ENCODE measurements at regions not wholly inside any gene's neighbourhood (a gene's known extent, or its start where the extent isn't known, plus 50 kb on each side); places are given as distances from the start of the nearest gene placed in this dataset.
"Not testable (repeated sequence)": the region's sequence is repeated elsewhere in the genome, so short reads cannot be mapped to it uniquely, and the experiment has no call there.

DNA sequence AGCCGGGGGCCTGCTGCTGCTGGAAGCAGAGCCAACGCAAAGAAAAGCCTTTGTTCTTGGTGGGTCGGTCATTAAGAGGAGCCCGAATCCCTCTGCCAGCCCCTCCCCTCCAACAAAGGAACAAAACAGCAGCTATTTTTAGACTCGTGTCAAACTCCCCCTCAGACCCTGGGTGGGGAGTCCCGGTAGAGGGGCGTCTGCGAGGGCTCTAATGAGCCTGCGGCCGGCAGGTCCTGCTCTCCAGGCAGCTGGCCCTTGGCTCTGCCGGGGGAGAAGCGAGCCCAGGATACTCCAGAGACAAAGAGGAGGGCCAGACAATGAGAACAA is 114.0 kb downstream of the LHX2 start:
- no peak for DNase-seq (ENCODE audit: low spot score)

DNA sequence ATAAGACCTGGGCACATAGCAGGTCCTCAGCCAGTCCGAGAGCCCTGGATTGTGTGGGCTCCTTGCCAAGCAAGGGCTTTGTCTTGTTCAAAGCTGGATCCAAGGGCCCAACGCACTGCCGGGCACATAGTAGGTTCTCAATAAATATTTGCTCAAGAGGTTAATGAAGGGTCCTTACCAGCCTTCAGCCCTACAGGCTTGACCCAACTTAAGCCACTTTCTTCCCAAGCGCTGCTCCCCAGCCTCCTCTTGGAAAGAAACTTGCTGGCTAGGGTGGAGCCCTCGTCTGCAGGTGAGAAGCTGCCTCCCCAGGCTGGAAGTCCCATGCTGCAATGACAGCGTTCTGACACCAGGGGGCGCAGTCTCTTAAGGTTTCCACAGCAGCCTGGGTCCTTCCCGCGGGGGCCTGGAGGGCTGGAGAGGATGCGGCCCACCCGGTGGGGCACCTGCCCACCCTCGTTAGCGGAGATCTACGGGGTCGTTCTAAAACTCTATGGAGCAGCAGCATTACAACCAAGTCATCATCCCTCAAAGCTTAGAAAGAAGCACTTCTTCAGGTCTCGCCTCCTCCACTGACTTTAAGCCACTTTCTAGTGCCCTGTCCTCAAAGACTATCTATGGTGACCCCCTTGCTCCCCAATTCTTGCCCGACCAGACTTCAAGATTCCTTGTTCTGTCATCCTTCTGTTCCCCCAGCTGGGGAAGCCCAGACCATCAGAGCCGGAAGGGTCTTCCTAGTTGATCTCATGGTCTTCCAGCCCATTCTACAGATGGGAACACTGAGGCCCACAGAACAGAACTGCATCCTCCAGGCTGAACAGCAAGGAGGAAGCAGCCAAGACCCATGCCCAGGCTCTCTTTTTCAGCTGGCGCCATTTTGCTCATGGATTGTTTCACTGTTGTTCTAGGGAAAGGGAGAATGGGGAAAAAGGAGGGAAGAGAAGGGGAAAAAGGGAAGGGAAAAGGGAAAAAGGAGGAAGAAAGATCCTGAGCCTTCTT is 115.4 kb downstream of the LHX2 start:
- peak; percentile 82 for DNase-seq (ENCODE audit: low spot score)

DNA sequence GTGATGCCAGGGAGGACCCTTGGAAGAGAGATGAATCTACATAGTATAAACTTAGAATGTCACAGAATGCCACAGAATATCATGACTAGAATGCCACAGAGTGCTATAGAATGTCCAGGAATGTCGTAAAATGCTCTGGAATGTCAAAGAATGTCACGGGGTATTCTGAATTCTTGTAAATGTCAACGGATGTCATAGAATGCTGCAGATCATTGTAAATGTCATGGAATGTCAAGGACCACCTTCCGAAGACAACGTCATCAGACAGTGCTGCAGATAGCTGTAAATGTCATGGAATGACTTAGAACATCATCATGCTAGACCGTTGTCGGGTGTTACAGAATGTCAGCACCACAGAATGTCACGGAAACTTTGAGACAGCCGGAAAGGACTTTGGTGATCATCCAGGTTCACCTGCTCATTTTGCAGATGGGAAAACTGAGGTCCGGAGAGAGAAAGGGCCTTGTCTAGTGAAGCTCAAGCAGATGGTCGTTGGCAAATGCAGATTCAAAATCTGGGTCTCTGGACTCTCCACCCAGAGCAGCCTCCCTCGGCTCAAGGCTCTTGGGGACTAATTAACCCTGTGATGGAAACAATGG is 117.1 kb downstream of the LHX2 start:
- no peak for DNase-seq (ENCODE audit: low spot score)

DNA sequence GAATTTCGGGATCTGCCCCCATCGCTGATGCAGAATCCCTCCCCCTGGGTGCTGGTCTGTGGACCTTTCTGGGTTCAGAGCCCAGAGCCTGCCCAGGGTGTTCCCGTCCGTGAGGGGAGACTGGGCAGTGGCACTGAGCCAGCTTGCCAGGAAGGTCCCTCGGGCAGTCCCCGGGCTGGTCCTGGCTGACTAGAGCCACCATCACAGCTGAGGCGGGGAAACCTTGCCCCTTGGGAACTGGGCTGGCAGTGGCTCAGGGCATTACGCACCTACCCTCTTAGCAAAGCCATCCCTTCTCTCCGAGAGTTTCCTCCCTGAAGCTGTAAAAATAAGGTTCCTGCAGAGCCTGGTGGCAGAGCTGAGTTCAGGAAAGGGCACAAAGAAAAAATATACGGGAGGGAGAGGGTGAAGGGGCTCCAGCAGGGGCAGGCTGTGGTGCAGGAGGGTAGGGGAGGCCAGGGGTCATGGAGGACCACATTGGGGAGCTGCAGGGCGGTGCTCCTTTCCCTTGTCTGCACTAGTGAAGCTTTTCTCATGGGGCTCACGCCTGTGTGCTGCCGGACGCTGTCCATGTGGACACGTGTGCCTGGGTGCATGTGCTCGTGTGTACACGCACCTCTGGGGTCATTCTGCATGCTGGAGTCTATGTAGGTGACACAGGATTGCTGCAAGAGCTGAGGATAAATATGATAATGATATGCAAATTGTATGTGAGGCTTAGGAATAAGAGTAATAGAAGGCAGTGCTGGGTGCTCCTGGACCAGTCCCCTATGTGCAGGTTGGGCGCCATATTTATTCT is 118.9 kb downstream of the LHX2 start:
- no peak for DNase-seq (ENCODE audit: low spot score)

DNA sequence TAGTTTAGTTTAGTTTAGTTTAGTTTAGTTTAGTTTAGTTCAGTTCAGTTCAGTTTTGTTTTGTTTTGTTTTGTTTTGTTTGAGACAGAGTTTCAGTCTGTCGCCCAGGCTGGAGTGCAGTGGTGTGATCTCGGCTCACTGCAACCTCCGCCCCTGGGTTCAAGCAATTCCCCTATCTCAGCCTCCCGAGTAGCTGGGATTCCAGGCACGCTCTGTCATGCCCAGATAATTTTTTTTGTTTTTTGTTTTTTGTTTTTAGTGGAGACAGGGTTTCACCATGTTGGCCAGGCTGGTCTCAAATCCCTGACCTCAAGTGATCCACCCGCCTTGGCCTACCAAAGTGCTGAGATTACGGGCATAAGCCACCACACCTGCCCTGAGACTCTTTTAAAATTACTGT is 120.0 kb downstream of the LHX2 start:
- DNase-seq (ENCODE audit: low spot score) = not testable (repeated sequence)

DNA sequence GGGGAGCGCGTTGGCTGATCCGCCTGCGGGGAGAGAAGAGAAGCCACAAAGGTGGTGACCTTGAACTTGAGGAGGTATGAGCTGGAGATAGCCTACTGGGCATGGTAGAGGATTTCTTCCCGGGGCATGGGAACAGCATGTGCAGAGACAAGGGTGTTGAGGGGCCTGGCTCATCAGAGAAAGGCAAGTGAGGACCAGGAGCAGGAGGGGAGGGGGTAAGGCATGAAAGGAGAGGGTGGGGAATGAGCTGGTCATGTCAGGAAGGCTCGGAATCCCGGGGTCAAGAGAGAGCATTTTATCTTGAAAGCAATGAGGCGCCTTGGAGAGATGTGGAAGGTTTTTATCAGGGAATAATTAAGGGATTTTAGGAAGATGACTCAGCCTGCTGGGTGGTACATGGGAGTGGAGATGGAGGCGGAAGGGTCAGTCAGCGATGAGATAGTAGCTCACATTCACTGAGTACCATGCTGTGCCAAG is 121.1 kb downstream of the LHX2 start:
- no peak for DNase-seq (ENCODE audit: low spot score)

DNA sequence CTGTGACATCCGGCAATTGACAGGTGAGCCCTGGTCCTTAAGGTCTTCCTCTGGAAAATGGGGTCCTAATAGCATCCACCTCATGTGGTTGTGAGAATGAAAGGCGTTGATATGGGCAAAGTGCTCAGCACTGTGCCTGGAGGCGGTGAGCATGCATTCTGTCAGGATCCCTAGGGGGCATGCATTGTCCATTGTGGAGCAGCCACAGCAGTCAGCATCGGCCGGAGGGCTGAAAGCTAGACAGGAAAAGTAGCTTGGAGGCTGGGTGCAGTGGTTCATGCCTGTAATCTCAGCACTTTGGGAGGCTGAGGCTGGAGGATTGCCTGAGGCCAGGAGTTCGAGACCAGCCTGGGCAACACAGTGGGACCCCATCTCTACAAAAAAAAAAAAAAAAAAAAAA is 122.2 kb downstream of the LHX2 start:
- DNase-seq (ENCODE audit: low spot score) = peak; percentile 38

DNA sequence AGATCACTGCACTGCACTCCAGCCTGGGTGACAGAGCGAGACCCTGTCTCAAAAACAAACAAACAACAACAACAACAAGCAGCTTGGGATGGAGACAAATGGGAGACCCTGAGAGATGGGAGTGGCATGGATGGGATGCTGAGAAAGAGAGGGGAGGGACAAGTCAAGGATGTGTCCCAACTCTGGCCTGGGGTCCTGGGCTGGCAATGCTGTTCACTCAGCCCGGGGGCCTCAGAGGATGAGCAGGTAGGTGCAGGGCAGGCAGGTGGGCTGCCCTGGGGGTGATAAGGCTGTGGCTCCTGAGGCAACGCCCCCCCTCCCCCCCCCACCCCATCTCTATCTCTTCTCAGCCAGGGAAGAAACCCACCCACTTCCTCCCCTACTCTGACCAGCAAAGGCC is 123.0 kb downstream of the LHX2 start:
- DNase-seq (ENCODE audit: low spot score) = no peak

DNA sequence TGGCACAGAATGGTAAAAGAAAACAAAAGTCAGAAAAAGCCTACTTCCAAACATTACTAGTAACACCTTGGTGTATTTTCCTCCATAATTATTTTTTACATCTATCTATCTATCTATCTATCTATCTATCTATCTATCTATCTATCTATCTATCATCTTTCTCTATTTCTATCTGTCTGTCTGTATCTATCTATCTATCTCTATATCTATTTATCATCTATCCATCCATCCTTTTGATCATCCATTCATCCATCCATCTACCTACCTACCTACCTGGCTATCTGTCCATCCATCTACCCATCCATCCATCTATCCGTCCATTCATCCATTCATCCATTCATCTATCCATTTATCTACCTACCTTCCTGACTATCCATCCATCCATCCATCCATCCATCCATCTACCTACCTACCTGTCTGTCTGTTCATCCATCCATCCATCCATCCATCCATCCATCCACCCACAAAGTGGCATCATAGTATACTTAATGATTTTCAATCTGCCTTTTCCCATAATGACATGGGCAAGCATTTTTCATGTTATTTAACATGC is 121.9 kb upstream of the NEK6 start:
- no peak for DNase-seq (ENCODE audit: low spot score)

DNA sequence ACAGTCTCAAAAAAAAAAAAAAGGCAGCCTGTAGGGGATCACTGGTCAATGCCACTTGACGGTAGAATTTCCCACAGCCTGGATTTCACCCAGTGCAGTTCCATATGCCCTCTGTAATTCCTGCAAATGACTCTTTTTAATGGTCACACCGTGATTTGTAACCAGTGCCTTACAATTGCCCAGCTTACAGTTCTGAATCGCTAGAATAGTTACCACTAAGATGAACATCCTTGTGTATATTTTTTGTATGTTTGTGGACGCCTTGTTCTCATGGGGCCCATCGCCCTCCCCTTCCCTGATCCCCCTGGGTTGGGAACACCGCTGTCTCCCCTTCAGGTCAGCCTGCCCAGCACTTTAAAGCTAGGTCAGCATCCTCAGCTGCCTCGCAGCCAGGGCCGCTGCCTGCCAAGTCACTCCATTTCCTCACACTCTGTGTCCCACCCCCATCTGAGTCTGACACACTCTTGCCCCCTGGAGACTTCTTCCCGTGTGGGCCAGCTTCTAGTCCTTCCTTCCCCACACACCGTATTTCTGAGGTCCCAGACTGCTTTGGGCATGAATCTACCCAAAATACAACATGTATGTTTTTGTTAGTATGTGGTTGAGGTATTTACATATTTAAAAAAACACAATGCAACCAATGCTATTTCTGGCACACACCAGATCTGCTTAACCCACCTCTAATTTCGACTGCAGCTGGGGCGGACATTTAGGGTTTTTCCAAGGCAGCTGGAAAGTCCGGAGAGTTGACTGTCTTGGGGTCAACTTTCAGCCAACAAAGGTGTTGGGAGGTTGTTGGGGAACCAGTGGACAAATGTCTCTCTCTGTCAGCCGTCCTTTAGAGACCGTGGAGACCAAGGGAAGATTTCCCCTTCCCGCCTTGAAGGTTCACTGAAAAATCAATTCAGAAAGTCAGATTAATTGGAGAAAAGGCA is 120.5 kb upstream of the NEK6 start:
- peak; percentile 56 for DNase-seq (ENCODE audit: low spot score)

DNA sequence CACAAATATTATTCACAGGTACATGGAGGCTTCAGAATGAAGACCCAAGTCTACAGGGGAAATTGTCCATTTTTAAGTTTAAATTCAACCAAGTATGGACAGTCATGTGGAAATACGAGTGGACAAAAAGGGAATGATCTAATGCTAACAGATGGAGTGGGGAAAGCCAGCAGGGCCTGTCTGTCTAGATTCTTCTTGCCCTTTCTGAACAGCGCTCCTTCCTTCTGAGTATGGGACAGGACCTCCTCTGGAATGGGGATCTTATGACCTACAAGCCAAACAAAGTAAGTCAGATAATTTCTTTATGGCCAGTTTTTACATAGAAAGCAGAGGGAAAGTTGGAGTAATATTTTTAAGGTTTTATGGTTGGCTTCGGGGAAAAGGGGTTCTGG is 119.8 kb upstream of the NEK6 start:
- no peak for DNase-seq (ENCODE audit: low spot score)

DNA sequence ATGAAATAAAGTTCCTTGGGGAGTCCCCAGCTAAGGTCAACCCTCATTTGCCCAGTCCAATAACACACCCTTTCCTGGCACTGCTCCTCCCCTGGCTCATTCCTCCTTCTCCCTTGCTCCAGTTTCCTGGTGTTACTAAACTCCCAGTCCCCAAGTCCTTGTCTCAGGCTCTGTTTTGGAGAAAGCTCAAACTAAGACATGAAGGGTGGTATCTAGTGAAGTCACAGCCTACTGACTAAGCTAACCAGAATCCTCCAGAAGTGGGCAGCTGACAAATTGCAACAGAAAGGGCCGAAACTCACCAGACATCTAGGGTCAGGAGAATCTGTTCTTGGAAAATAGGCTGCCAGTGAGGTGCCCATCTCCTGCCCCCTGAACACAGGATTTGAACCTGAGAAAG is 118.7 kb upstream of the NEK6 start:
- peak; percentile 84 for DNase-seq (ENCODE audit: low spot score)

DNA sequence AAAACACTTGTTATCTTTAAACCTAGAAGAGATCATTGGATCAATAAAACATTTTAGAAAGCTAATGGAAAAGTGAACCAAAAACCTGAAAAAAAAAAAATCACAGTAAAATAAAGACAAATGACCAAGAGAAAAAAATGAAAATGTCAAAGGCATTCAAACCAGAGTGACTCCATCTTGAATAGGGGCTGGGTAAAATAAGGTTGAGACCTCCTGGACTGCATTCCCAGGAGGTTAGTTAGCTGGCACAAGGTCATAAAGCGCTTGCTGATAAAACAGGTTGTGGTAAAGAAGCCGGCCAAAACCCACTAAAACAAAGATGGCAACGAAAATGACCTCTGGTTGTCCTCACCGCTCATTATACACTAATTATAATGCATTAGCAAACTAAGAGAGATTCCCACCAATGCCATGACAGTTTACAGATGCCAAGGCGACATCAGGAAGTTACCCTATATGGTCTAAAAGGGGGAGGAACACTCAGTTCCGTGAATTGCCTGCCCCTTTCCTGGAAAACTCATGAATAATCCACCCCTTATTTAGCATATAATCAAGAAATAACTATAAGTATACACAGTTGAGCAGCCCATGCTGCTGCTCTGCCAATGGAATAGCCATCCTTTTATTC is 116.7 kb upstream of the NEK6 start:
- no peak for DNase-seq (ENCODE audit: low spot score)

DNA sequence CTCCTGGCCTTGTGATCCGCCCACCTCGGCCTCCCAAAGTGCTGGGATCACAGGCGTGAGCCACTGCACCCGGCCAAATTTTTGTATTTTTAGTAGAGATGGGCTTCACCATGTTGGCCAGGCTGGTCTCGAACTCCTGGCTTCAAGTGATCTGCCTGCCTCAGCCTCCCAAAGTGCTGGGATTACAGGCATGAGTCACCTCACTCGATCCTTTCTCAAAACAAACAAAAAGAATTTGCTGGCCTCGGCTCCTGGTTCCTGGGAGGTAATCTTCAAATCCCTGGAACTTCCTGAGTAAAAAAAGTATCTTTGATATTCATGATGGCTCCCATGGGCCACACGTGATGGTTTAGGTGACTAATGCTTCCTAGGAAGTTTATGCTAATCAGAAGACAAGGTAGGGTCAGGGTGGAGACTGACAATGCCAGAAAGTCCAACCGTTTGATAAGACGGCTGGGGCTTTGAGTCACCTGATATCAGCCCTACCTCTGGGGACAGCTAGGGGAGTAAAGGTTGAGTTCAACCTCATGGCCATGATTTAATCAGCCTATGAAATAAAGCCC is 113.1 kb upstream of the NEK6 start:
- DNase-seq (ENCODE audit: low spot score) = not testable (repeated sequence)

DNA sequence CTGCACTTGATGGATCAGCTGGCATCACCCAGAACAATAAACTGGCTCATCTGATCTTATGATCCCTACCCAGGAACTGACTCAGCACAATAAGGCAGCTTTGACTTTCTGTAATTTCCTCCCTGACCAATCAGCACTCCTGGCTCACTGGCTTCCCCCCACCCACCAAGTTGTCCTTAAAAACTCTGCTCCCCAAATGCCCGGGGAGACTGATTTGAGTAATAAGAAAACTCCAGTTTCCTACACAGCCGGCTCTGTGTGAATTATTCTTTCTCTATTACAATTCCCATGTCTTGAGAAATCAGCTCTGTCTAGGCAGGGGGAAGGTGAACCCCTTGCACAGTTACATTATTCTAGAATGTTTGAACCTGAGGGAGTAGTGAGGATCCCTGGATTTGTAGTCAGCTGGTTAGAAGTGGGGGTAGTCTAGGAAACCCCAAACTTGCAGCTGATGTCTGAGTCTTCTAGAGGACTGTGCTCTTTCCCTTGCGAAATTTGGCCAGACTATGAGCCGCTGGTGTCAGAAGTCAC is 111.7 kb upstream of the NEK6 start:
- DNase-seq (ENCODE audit: low spot score) = no peak

DNA sequence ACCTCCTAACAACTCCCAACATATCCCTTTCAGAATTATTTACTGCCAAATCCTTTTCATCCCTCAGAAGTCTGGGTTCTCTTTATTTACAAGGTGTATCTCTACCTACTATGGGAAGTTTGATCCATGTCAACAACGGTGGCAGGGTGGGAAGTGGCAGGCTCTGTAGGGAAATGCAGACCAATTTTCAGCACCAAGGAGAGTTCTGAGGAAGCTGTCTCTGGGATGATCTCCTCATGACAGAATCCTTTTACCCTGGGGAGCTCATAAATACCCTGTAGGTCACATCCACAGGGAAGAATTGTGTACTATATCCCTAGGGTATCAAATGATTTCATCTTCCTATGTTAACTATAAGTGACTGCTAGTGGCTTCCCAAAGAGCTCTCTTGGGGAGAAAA is 107.8 kb upstream of the NEK6 start:
- peak; percentile 44 for DNase-seq (ENCODE audit: low spot score)

DNA sequence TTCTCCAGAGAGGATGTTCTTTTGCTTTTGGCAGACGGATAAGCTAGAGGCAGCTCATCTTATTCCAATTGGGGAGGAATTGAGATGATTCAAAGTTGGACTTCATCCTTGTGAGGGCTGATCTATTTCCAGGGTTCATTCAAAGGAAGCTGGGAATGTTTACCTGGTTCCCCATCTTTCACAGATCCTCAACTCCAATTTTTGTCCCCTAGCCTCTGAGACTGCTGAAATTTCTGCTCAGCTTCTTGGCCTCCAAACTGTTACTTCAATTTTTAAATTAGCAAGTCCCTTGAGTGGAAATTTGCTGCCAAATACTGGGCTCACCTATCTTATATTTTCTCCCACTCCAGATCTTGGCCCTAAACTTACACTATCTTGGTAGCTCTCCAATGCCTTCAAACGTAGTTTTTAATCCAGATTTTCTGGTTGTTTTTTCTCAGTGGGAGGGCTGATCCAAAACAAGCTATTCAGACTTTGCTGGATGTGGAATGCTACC is 93.9 kb upstream of the NEK6 start:
- no peak for DNase-seq (ENCODE audit: low spot score)

DNA sequence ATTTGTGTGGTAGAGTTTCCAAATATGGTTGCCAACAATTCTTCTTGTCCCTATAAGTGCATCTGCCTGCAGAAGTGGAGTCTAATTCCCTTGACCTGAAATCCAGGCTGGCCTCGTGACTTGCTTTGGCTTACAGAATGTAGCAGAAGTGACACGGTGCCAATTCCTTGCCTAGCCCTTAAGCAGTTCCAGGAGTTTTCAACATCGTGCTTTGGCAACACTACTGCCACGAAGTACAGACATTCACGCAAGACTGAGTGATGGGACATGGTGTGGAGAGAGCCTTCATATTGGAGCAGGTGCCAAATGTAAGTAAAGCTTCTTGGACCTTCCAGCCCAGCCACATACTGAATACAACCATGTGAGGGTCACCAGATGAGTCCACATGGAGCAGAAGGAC is 92.9 kb upstream of the NEK6 start:
- DNase-seq (ENCODE audit: low spot score) = no peak

DNA sequence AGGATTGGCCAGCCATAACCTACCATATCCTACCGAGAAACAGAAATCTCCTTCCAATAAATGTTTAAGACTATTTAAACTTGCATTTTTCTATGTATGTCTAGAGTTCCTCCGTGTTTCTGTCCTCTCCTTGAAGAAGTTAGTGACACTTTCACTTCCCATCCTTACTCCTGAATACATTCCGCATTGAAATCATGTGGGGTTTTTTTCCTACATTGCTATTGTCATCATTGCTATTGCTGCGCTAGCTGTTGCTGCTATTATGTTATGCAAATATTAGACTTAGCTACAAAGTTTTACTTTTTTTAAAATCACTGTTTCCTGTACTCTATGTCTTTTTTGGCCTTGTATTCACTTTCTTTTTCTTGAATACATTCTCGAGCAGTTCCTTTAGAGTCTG is 83.3 kb upstream of the NEK6 start:
- no peak for DNase-seq (ENCODE audit: low spot score)

DNA sequence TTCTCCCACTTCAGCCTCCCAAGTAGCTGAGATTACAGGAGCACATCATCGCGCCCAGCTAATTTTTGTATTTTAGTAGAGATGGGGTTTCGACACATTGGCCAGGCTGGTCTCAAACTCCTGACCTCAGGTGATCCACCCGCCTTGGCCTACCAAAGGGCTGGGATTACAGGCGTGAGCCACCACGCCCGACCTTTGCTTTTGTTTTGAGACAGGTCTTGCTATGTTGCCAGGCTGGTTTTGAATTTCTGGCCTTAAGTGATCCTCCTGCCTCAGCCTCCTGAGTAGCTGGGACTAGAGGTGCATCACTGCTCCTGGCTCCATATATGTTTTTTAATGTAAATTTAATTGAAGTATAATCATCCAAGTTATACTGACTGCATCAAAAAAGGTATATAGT is 80.2 kb upstream of the NEK6 start:
- DNase-seq (ENCODE audit: low spot score) = not testable (repeated sequence)
